GM19372 (cell line): ENCODE measurements at regions not wholly inside any gene's neighbourhood (a gene's known extent, or its start where the extent isn't known, plus 50 kb on each side); places are given as distances from the start of the nearest gene placed in this dataset.
"Not testable (repeated sequence)": the region's sequence is repeated elsewhere in the genome, so short reads cannot be mapped to it uniquely, and the experiment has no call there.

Experiments used
- ATAC-seq: cut with Tn5 transposase; IDR thresholded peaks from one replicate; pipeline ENCODE4 v1.9.1; 2021; ENCODE audit warnings: mild to moderate bottlenecking, low read depth, moderate library complexity; ENCODE audit not compliant: unreplicated experiment

DNA sequence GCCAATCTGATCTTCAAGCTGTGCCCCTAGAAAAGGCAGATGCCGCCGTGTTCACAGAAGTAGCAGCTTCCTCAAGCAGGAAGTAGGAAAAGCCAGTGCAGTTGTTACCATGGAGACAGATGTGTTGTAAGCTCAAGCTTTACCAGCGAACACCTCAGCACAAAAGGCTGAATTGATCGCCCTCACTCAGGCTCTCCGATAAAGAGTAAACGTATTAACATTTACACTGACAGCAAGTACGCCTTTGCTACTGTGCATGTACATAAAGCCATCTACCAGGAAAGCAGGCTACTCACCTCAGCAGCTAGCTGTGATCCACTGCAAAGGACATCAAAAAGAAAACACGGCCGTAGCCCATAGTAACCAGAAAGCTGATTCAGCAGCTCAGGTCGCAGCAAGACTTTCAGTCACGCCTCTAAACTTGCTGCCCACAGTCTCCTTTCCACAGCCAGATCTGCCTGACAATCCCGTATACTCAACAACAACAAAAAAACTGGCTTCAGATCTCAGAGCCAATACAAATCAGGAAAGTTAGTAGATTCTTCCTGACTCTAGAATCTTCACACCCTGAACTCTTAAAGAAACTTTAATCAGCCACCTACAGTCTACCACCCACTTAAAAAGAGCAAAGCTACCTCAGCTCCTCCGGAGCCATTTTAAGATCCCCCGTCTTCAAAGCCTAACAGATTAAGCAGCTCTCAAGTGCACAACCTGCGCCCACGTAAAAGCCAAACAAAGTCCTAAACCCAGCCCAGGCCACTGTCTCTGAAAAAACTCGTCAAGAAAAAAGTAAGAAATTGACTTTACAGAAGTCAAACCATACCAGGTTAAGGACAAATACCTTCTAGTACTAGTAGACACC is 160.0 kb downstream of the DEFB131A start:
- ATAC-seq: not testable (repeated sequence)

DNA sequence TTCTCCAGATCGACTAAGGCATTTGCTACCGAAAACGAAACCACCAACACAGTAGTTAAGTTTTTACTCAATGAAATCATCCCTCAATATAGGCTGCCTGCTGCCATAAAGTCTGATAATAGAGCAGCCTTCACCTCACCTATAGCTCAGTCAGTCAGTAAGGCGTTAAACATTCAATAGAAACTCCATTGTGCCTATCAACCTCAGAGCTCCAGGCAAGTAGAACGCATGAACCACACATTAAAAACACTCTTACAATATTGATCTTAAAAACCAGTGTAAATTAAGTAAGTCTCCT is 160.6 kb downstream of the DEFB131A start:
- not testable (repeated sequence) for ATAC-seq

GRCh38 chr4:9608300-9608699 is 164.1 kb downstream of the DEFB131A start:
- ATAC-seq: no peak

GRCh38 chr4:9610321-9610720 is 166.1 kb downstream of the DEFB131A start:
- ATAC-seq: not testable (repeated sequence)

DNA sequence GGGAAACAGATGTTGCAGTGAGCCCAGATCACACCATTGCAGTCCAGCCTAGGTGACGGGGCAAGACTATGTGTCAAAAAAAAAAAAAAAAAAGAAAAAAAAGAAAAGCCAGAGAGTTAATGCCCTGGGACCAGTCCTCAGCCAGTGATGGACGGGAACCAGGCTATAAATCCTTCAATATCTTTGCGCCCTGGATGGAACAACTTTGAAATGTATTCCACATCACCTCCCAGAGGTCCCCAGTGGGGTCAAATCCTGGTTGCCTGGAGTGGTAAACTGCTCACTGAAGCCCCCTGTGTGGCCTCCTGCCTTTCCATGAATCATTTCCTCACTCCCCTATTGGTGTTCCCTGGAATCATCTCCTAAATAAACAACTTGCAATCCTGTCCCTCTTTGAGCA is 166.9 kb downstream of the DEFB131A start:
- no peak for ATAC-seq

DNA sequence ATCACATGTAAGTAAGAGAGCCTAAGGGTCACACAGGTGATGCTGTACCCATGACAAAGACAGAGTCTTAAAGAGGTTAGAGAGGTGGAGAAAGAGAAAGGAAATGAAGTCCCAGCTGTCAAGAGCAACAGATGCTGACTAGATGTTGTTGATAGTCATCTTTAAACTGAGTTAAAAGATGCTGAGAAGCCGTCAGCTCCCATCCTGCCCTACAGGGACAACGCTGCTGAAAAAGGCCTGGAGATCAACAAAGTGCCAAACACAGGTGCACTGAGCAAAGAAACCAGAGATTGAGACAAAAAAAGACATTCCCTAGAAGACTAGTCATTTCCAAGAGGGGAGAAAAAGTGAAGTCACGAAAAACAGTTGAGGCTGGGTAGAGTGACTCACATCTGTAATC is 145.0 kb upstream of the DRD5 start:
- not testable (repeated sequence) for ATAC-seq

GRCh38 chr4:9659678-9660077 is 121.8 kb upstream of the DRD5 start:
- not testable (repeated sequence) for ATAC-seq

DNA sequence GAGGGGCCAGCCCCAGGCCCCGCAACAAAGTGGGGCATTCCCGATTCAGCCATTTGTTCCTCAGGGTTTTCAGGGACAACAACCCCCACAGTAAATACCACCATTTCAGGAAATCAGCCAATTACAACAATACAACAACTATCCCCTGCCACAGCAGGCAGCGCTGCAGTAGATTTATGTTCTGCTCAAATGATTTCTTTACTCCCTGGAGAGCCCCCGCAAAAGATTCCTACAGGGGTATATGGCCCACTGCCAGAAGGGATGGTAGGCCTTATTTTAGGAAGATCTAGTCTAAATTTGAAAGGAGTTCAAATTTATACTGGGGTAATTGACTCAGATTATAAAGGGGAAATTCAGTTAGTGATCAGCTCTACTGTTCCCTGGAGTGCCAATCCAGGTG is 120.5 kb upstream of the DRD5 start:
- not testable (repeated sequence) for ATAC-seq

DNA sequence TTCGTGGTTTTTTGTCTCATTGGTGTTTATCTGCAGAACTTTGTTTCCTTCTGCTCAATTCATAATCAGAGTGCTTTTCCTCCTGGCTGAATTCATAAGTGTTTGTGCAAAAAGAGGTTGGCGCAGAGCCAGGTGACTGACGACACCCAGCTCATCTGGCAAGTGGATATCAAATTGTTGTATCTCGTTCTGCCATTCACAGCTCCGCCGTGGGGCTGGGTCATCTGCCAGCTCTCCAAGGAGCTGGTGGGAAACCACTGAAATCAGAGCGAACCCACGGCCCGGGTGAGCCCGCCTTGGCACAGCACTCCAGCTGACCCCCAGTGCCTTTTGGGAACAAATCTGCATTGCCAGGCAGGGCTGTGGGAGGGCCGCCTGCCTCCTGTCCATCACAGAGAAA is 110.7 kb upstream of the DRD5 start:
- ATAC-seq: not testable (repeated sequence)

- not testable (repeated sequence) for ATAC-seq
Observed at GRCh38 chr4:9677357-9677756, 104.1 kb upstream of the DRD5 start.

DNA sequence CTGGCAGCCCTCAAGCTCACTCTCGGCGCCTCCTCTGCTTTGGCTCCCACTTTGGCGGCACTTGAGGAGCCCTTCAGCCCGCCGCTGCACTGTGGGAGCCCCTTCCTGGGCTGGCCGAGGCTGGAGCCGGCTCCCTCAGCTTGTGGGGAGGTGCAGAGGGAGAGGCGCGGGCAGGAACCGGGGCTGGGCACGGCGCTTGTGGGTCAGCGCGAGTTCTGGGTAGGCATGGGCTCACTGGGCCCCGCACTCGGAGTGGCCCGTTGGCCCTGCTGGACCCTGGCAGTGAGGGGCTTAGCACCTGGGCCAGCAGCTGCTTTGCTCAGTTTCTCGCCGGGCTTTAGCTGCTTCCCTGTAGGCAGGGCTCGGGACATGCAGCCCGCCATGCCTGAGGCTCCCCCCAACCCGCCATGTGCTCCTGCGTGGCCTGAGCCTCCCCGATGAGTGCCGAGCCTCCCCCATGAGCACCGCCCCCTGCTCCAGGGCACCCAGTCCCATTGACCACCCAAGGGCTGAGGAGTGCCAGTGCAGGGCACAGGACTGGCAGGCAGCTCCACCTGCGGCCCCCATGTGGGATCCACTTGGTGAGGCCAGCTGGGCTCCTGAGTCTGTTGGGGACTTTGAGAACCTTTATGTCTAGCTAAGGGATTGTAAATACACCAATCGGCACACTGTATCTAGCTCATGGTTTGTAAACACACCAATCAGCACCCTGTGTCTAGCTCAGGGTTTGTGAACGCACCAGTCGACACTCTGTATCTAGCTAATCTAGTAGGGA is 101.5 kb upstream of the DRD5 start:
- no peak for ATAC-seq

GRCh38 chr4:9683174-9683573 is 98.3 kb upstream of the DRD5 start:
- ATAC-seq: not testable (repeated sequence)

GRCh38 chr4:9685016-9685415 is 96.4 kb upstream of the DRD5 start:
- ATAC-seq: not testable (repeated sequence)

DNA sequence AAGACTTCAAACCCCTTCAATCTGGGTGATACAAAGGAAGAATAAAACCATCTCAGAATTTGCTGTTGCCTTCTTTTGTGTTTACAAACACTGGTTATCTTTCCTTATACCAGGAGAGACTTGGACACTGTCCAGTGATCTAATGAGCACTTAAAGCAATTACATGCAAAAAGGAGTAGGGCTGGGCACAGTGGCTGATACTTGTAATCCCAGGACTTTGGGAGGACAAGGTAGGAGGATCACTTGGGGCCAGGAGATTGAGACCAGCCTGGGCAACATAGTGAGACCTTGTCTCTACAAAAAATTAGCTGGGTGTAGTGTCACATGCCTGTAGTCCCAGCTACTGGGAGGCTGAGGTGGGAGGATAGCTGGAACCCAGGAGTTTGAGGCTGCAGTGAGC is 95.7 kb upstream of the DRD5 start:
- no peak for ATAC-seq

GRCh38 chr4:9690636-9691237 is 90.7 kb upstream of the DRD5 start:
- not testable (repeated sequence) for ATAC-seq

DNA sequence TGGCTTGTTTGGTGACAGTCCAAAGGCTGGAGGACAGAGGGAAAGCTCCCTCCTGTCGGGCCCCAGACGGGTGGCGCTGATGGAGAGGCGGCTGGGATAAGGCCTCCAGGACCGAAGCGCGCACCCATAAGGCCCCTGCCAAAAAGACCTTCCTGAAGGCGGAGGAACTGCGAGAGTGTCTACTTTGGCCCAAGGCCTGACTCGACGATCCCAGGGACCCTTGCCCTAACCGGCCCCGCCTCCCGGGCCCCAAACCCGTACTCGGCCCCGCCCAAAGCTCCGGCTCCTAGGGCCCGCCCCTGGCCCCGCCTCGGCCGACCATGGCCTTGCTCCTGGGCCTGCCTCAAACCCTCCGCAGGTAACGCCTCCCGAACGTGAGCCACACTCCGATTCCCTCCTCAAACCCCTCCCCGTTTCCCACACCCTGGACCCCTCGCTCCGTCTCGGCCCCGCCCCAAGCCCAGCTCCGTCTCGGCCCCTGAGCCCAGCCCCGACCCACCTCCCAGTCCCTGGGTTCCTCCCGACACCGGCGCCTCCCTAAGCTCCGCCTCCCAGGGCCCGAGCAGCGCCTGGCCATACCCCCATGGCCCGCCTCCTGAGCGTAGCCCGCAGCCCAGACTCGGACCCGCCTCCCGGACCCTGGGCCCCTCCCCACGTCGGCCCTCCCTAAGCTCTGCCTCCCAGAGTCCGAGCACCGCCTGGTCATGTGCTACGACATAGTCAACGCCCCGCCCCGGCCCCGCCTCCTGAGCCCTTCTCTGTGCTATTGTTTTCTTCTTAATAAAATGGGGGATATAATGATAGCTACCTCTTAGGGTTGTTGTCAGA is 90.0 kb upstream of the DRD5 start:
- ATAC-seq: peak; percentile 100

DNA sequence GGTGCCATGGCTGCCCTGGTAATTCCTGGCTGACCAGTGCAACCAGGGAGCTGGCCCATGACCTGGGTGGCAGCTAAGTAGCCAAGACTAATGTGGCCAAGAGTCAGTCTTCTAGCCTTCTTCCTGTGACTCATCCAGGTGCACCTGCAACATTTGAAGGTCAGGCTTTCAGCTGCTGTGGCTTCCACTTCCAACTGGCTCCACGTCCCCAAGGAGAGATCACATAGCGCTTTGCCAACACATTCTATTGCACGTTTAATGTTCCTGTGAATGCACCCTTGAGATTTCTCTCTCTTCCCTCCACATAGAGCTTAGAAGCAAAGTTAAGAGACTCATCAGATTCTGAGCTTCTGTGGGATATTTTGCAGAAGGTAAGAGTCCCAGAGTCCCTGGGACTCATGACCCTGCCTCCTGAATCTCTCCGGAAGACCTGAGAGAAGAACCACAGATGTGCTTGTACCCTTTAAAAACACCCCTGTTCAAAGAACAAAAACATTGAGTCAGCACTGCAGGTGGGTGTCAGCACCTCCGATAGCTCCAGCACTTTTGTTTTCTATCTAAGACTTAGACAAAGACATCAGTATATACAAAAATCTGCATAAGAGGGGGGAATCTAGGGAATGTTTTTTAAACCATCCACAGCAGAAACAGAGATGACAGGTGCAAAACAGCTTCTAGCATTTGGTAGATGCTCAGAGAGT is 88.5 kb upstream of the DRD5 start:
- not testable (repeated sequence) for ATAC-seq

DNA sequence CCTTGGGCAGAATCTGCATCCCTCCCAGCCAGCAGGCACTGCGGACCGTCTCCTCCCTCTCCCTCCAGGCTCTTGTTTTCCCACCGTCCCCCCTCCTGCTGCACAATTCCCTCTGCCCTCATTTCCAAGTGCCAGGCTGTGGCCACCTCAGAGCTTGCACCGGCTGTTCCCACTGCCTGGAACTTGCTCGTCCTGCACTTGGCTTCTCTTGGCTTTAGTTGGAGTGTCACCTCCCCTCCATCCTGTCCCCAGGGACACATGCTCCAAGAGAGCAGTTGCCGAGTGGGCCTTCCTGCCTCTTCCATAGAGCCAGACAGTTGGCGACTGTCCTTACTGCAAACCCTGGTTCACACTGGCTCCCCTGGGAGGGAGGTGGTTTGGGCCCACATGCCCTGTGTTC is 87.0 kb upstream of the DRD5 start:
- ATAC-seq: not testable (repeated sequence)

- ATAC-seq: not testable (repeated sequence)
Observed at GRCh38 chr4:9695994-9696393, 85.4 kb upstream of the DRD5 start.

GRCh38 chr4:9696561-9696960 is 84.9 kb upstream of the DRD5 start:
- not testable (repeated sequence) for ATAC-seq
